PFSK-1 (cell line): ENCODE measurements at regions not wholly inside any gene's neighbourhood (a gene's known extent, or its start where the extent isn't known, plus 50 kb on each side); places are given as distances from the start of the nearest gene placed in this dataset.

ENCODE experiments used
- FOXP2 ChIP-seq: optimal IDR thresholded peaks from 2 replicates; pipeline ENCODE3; 2011; ENCODE audit warnings: borderline replicate concordance, control low read depth, inconsistent platforms; ENCODE audit not compliant: insufficient read depth; ENCODE audit errors: extremely low read length, extremely low read depth
- POLR2AphosphoS5 ChIP-seq: IDR thresholded peaks from 2 replicates; pipeline ENCODE4 v1.6.1; 2012; ENCODE audit warnings: low read depth, mild to moderate bottlenecking, control low read depth, low read length, moderate library complexity
- SIN3A ChIP-seq: IDR thresholded peaks from 2 replicates; pipeline ENCODE4 v1.6.1; 2012; ENCODE audit warnings: mild to moderate bottlenecking, low read length, moderate library complexity, borderline replicate concordance; ENCODE audit not compliant: insufficient read depth
- TAF1 ChIP-seq: IDR thresholded peaks from 2 replicates; pipeline ENCODE4 v1.6.1; 2012; ENCODE audit warnings: low read length, control low read depth, borderline replicate concordance; ENCODE audit not compliant: insufficient read depth
- TF ChIP-seq, protein P1 (sequence below), 2 experiments: IDR thresholded peaks; 2 replicates each; pipeline versions ENCODE4 v1.6.1 to v1.8.0; 2011 to 2012; ENCODE audit warnings: low read depth in 2 of 2, low read length in 2 of 2, control low read depth in 1 of 2, inconsistent platforms in 1 of 2, mild to moderate bottlenecking in 1 of 2, moderate library complexity in 1 of 2; ENCODE audit not compliant: insufficient read depth in 1 of 2

DNA sequence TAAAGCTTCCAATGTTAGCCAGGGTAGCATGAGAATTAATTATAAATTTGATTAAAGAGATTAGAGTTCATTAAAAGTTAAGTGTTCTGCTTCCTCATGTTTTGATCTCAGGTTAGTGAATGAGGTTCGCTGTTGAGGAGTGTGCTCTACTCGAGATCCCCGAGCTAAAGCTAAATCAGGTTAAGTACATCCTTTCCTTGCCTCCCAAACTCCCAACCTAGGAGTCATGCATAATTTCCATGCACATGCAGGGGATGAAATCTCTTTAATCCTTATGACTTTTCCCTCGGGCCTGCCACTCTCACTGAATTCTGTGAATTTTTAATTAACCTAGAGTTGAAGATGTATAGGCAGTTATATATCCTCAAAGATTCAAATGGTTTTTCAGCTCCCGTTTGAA, 156.1 kb upstream of the NCK2 start:
- no peak for TF ChIP-seq FOXP2
- no peak for TF ChIP-seq POLR2AphosphoS5
- TF ChIP-seq, protein P1, sequence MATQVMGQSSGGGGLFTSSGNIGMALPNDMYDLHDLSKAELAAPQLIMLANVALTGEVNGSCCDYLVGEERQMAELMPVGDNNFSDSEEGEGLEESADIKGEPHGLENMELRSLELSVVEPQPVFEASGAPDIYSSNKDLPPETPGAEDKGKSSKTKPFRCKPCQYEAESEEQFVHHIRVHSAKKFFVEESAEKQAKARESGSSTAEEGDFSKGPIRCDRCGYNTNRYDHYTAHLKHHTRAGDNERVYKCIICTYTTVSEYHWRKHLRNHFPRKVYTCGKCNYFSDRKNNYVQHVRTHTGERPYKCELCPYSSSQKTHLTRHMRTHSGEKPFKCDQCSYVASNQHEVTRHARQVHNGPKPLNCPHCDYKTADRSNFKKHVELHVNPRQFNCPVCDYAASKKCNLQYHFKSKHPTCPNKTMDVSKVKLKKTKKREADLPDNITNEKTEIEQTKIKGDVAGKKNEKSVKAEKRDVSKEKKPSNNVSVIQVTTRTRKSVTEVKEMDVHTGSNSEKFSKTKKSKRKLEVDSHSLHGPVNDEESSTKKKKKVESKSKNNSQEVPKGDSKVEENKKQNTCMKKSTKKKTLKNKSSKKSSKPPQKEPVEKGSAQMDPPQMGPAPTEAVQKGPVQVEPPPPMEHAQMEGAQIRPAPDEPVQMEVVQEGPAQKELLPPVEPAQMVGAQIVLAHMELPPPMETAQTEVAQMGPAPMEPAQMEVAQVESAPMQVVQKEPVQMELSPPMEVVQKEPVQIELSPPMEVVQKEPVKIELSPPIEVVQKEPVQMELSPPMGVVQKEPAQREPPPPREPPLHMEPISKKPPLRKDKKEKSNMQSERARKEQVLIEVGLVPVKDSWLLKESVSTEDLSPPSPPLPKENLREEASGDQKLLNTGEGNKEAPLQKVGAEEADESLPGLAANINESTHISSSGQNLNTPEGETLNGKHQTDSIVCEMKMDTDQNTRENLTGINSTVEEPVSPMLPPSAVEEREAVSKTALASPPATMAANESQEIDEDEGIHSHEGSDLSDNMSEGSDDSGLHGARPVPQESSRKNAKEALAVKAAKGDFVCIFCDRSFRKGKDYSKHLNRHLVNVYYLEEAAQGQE (IDR thresholded peaks at IDR 0.05; ENCODE audit: insufficient read depth in 1 of 2, low read depth in 2 of 2, low read length in 2 of 2) = no peak
- TF ChIP-seq SIN3A = no peak
- no peak for TF ChIP-seq TAF1

DNA sequence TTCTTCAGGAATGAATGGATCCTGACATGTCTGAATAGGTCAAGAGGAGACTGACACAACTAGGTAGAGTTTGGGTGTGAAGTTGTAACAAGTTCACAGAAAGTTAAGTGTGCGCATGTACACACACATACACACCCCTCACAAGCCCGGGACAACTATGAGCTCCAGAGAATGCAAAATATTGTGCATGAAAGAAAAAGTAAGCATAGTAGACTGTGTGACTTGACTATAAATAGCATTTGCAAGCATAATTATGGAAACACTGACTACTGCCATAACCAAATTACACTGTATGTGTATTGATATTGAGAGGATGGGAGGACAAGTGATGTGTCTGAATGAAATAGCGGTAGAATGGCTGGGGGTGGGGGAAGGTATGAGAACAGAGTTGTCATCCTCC, 157.1 kb upstream of the NCK2 start:
- TF ChIP-seq SIN3A (no peak), FOXP2 (no peak), TAF1 (no peak), POLR2AphosphoS5 (no peak)
- TF ChIP-seq, protein P1 (IDR thresholded peaks at IDR 0.05; ENCODE audit: insufficient read depth in 1 of 2, low read depth in 2 of 2, low read length in 2 of 2) = no peak

DNA sequence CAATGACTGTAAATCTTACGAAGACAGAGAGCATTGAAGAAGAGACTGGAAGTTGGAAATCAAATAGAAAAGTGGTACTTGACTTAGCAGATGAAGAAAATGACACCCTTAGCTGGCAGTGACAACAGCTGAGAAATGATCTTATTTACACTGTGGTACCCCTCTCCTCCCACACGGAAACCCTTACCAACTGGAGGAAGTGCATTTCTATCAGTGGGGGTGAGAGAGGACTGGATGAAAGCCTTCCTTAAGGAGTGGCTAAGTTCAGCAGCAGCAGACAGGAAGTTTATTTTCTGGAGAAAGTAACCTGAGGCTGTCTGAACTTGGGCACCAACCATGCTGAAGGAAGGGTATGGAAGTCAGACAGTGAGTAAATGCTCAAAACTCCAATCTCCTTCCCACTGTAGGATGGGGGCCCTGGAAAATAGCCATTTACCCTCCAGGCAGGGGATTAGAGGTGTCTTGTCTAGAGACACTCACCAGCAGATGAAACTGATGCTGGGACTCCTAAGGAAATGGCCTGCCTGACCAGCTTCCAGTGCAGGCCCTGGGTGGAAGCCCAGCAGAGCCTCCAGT, 160.2 kb upstream of the NCK2 start:
- TF ChIP-seq POLR2AphosphoS5 (no peak), TAF1 (no peak), FOXP2 (no peak), SIN3A (no peak)
- TF ChIP-seq, protein P1 (IDR thresholded peaks at IDR 0.05; ENCODE audit: insufficient read depth in 1 of 2, low read depth in 2 of 2, low read length in 2 of 2) = no peak

DNA sequence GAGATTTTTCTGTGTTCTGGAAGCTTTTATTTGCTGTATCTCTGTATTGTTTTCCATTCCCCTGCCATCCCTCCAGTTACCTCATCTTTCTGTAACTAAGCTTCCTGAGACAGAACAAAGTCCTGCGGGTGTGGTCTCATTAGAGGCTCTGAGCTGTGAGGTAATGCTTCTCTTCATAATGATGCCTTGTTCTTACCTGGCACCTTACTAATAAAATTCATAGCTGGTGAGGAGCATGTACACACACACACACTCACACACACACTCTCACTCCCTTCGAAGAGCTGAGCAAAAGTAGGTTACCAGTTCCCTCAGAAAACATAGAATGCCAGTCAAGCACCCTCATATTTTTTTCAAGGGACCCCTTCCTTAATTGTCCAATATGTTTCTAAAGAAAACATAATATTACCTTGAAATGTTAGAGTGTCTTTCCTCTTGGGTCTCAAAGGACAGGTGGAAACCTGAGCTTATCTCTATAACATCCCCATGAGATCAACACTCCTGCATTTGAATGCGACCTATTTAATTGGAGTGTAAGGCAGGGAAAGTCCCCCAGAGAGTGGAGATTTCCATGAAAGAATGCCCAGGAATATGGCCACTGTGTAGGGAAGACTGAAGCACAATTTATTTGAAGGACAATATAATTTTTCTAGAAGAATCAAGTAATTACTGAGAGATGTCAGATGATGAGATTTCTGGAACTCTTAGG, 161.6 kb upstream of the NCK2 start:
- TF ChIP-seq SIN3A = no peak
- no peak for TF ChIP-seq TAF1
- TF ChIP-seq FOXP2 = no peak
- TF ChIP-seq POLR2AphosphoS5 = no peak
- TF ChIP-seq, protein P1 (IDR thresholded peaks at IDR 0.05; ENCODE audit: insufficient read depth in 1 of 2, low read depth in 2 of 2, low read length in 2 of 2) = no peak
